HepG2 (cell line): ENCODE measurements at regions not wholly inside any gene's neighbourhood (a gene's known extent, or its start where the extent isn't known, plus 50 kb on each side); places are given as distances from the start of the nearest gene placed in this dataset.

Experiments
- ATAC-seq: fragments of 200-7000 bp; cut with Tn5 transposase; 3 replicates; pipeline ENCODE4 v1.9.1; 2020; ENCODE audit warnings: mild to moderate bottlenecking, moderate library complexity
- BruUV-seq: library from RNA; stranded (reverse); fragments of 400-500 nt; replicated peaks from 2 replicates; lab custom pipeline; 2021; lab: Mats Ljungman, UMichigan
- CTCF ChIA-PET: fragments of 300-600 bp; formaldehyde crosslinking; extraction: SDS; loops from one replicate; lab custom pipeline; 2021; ENCODE audit warnings: low total read pairs, inconsistent platforms, low intra/inter-chr PET ratio; lab: Yijun Ruan, JAX
- POLR2A ChIA-PET: fragments of 350-600 bp; sonication (Branson Sonifier 250); formaldehyde crosslinking; loops from one replicate; lab custom pipeline; 2020; ENCODE audit warnings: antibody characterized with exemption, inconsistent platforms; lab: Yijun Ruan, JAX
- DNase-seq: peaks from one replicate; pipeline ENCODE4 v3.0.0-alpha.2; 2015; ENCODE audit warnings: low spot score
- FAIRE-seq: peaks from 3 replicates; lab custom pipeline; 2011; peaks lifted over from hg19 to GRCh38; lab: Jason Lieb, UNC
- H2AFZ ChIP-seq: one replicate; pipeline ENCODE4 v1.6.1; 2011; ENCODE audit warnings: low read length, inconsistent platforms
- H3K27ac ChIP-seq: fragments of 300-600 bp; 3 replicates; pipeline ENCODE4 v1.8.0; 2011; ENCODE audit warnings: mixed run types, mild to moderate bottlenecking, mixed read lengths, low read length, inconsistent platforms; ENCODE audit not compliant: insufficient read depth; ENCODE audit errors: extremely low read length
- H3K27me3 ChIP-seq, 2 experiments: fragments of 200-600 bp in 1 of 2; 2 replicates in 1 of 2; 3 replicates in 1 of 2; pipeline versions ENCODE4 v1.6.0 to v1.8.0; 2011; ENCODE audit warnings: low read length in 2 of 2, mild to moderate bottlenecking in 2 of 2, moderate library complexity in 2 of 2, inconsistent platforms in 1 of 2; ENCODE audit not compliant: insufficient read depth in 2 of 2, control insufficient read depth in 1 of 2
- H3K36me3 ChIP-seq, 2 experiments: fragments of 200-600 bp in 1 of 2; replicated peaks in 1 of 2; 2 replicates in 1 of 2; 3 replicates in 1 of 2; pipeline versions ENCODE4 v1.5.1 to v1.8.0; 2011; ENCODE audit warnings: low read length in 2 of 2, inconsistent platforms in 1 of 2; ENCODE audit not compliant: insufficient read depth in 2 of 2, control insufficient read depth in 1 of 2
- H3K4me1 ChIP-seq: 2 replicates; pipeline ENCODE4 v1.5.1; 2012; ENCODE audit warnings: low read length, inconsistent platforms; ENCODE audit not compliant: insufficient read depth
- H3K4me2 ChIP-seq: 2 replicates; pipeline ENCODE4 v1.6.0; 2011; ENCODE audit warnings: low read depth, low read length, inconsistent platforms
- H3K4me3 ChIP-seq, 3 experiments: fragments of 200-600 bp in 1 of 3; sonication (generic), shearing (Covaris generic) in 1 of 3; replicated peaks in 1 of 3; 2 replicates each; pipeline ENCODE4 v1.5.1; 2011 to 2016; ENCODE audit warnings: low read length in 3 of 3, inconsistent platforms in 2 of 3, low read depth in 2 of 3, mild to moderate bottlenecking in 2 of 3, control low read depth in 1 of 3, mixed read lengths in 1 of 3; ENCODE audit not compliant: insufficient read depth in 1 of 3
- H3K79me2 ChIP-seq: one replicate; pipeline ENCODE4 v1.6.1; 2011; ENCODE audit warnings: low read length, inconsistent platforms; ENCODE audit not compliant: insufficient read depth
- H3K9ac ChIP-seq: 2 replicates; pipeline ENCODE4 v1.6.0; 2011; ENCODE audit warnings: mild to moderate bottlenecking, low read depth, low read length, inconsistent platforms; ENCODE audit not compliant: insufficient read depth
- H3K9me3 ChIP-seq: 2 replicates; pipeline ENCODE4 v1.5.1; 2012; ENCODE audit warnings: mild to moderate bottlenecking, low read length
- H4K20me1 ChIP-seq: 2 replicates; pipeline ENCODE4 v1.6.0; 2011; ENCODE audit warnings: inconsistent platforms, mild to moderate bottlenecking, low read length, moderate library complexity; ENCODE audit not compliant: insufficient read depth
- ARID4A ChIP-seq: sonication (generic); formaldehyde crosslinking; IDR thresholded peaks from 2 replicates; pipeline ENCODE4 v1.5.0; 2020; ENCODE audit warnings: mild to moderate bottlenecking, missing genetic modification reagents, borderline replicate concordance
- CREB3 ChIP-seq: sonication (generic); formaldehyde crosslinking; IDR thresholded peaks from 2 replicates; pipeline ENCODE4 v1.5.0; 2020; ENCODE audit warnings: missing genetic modification reagents
- HBP1 ChIP-seq: IDR thresholded peaks from 2 replicates; pipeline ENCODE4 v1.6.1; 2016; ENCODE audit warnings: low read depth, control low read depth
- HOXA7 ChIP-seq: sonication (generic); formaldehyde crosslinking; IDR thresholded peaks from 2 replicates; pipeline ENCODE4 v1.8.1; 2022; ENCODE audit warnings: mild to moderate bottlenecking, missing genetic modification reagents, moderate library complexity
- NFATC3 ChIP-seq: sonication (generic); formaldehyde crosslinking; IDR thresholded peaks from 2 replicates; pipeline ENCODE4 v1.5.1; 2020; ENCODE audit warnings: mild to moderate bottlenecking, missing genetic modification reagents
- NR2F2 ChIP-seq: IDR thresholded peaks from 2 replicates; pipeline ENCODE4 v1.6.1; 2012; ENCODE audit warnings: low read depth, inconsistent platforms, borderline replicate concordance
- RORA ChIP-seq: sonication (generic); formaldehyde crosslinking; IDR thresholded peaks from 2 replicates; pipeline ENCODE4 v1.5.0; 2020; ENCODE audit warnings: mild to moderate bottlenecking, missing genetic modification reagents, moderate library complexity
- SALL2 ChIP-seq: sonication (generic); formaldehyde crosslinking; IDR thresholded peaks from 2 replicates; pipeline ENCODE4 v1.8.1; 2023; ENCODE audit warnings: mild to moderate bottlenecking, missing genetic modification reagents, inconsistent platforms
- SRY ChIP-seq: sonication (generic); formaldehyde crosslinking; IDR thresholded peaks from 2 replicates; pipeline ENCODE4 v1.8.0; 2022; ENCODE audit warnings: mild to moderate bottlenecking, missing genetic modification reagents
- XBP1 ChIP-seq: sonication (generic); formaldehyde crosslinking; IDR thresholded peaks from 2 replicates; pipeline ENCODE4 v1.5.0; 2020; ENCODE audit warnings: missing genetic modification reagents
- ZNF367 ChIP-seq: sonication (generic); formaldehyde crosslinking; IDR thresholded peaks from 2 replicates; pipeline ENCODE4 v1.4.0; 2020; ENCODE audit warnings: missing genetic modification reagents, borderline replicate concordance
- ZNF496 ChIP-seq: sonication (generic); formaldehyde crosslinking; IDR thresholded peaks from 2 replicates; pipeline ENCODE4 v1.8.1; 2023; ENCODE audit warnings: mild to moderate bottlenecking, moderate library complexity, missing genetic modification reagents; ENCODE audit not compliant: insufficient replicate concordance
- ZNF567 ChIP-seq: sonication (generic); formaldehyde crosslinking; IDR thresholded peaks from 2 replicates; pipeline ENCODE4 v1.8.1; 2023; ENCODE audit warnings: mild to moderate bottlenecking, missing genetic modification reagents, borderline replicate concordance
- ZNF691 ChIP-seq: sonication (generic); formaldehyde crosslinking; IDR thresholded peaks from 2 replicates; pipeline ENCODE4 v1.4.0; 2020; ENCODE audit warnings: missing genetic modification reagents, low read depth, mild to moderate bottlenecking, borderline replicate concordance
- in situ Hi-C: cut with HindIII; loops from 2 replicates; pipeline ENCODE4 v1.10.0; 2017; ENCODE audit warnings: low pct_unique_long_range_greater_than_20kb; ENCODE audit not compliant: extremely low pct_ligation_motif_present
- intact Hi-C: fragments of 100-400 bp; cut with micrococcal nuclease; formaldehyde crosslinking; loops from one replicate; pipeline ENCODE4 v1.10.0; 2022; ENCODE audit not compliant: unreplicated experiment

- in situ Hi-C loops: no loop called here
- H3K9me3 ChIP-seq: no peaks in the 10 kb centered on the region
- no peak overlapping the region for H3K4me3 ChIP-seq
- H3K79me2 ChIP-seq: no peaks in the 10 kb centered on the region
- no peak overlapping the region for H2AFZ ChIP-seq
- no peak for ATAC-seq
- DNase-seq: no peak
- H3K27me3 ChIP-seq: no peaks in the 10 kb centered on the region
- POLR2A ChIA-PET: no interaction called here
- CTCF ChIA-PET: no interaction called here
- intact Hi-C loops: no loop called here
- no peak for FAIRE-seq
- no peaks in the 10 kb centered on the region for H4K20me1 ChIP-seq
- no peak overlapping the region for H3K4me2 ChIP-seq
- no peak for TF ChIP-seq HOXA7
- no peak for TF ChIP-seq NFATC3 (CRISPR knock-in tag)
- TF ChIP-seq ZNF691 (CRISPR knock-in tag): no peak
- no peak for TF ChIP-seq ZNF367 (CRISPR knock-in tag)
- no peak for TF ChIP-seq RORA (CRISPR knock-in tag)
- no peak for TF ChIP-seq ARID4A
- no peak for TF ChIP-seq SALL2
- TF ChIP-seq NR2F2: no peak
- TF ChIP-seq HBP1 (CRISPR knock-in tag): no peak
- no peak for TF ChIP-seq XBP1
- TF ChIP-seq CREB3: no peak
- no peak for TF ChIP-seq ZNF567 (CRISPR knock-in tag)
- TF ChIP-seq SRY (CRISPR knock-in tag): no peak
- no peak for TF ChIP-seq ZNF496 (CRISPR knock-in tag)
- TF ChIP-seq, all 625 proteins: peak for 0
- H3K27ac ChIP-seq: no peak overlapping the region
- H3K4me1 ChIP-seq: no peaks in the 10 kb centered on the region
- H3K36me3 ChIP-seq: no peaks in the 10 kb centered on the region
- no TSS peak for BruUV-seq
- H3K9ac ChIP-seq: no peak overlapping the region
These were observed 75.0 kb downstream of the NR2F1 start for GRCh38 chr5:93658044-93658443.
